Panc1 (cell line): ENCODE measurements at regions not wholly inside any gene's neighbourhood (a gene's known extent, or its start where the extent isn't known, plus 50 kb on each side); places are given as distances from the start of the nearest gene placed in this dataset.

ENCODE experiments used
- TF ChIP-seq, protein P1 (sequence below): fragments of 450-650 bp; IDR thresholded peaks from 2 replicates; pipeline ENCODE4 v1.5.1; 2017; ENCODE audit warnings: mild to moderate bottlenecking
- TF ChIP-seq, protein P2 (sequence below), 2 experiments: IDR thresholded peaks; 2 replicates each; pipeline ENCODE4 v1.6.1; 2011 to 2012; ENCODE audit warnings: low read depth in 2 of 2, control low read depth in 1 of 2, low read length in 1 of 2, mild to moderate bottlenecking in 1 of 2, moderate library complexity in 1 of 2; ENCODE audit not compliant: insufficient read depth in 1 of 2

DNA sequence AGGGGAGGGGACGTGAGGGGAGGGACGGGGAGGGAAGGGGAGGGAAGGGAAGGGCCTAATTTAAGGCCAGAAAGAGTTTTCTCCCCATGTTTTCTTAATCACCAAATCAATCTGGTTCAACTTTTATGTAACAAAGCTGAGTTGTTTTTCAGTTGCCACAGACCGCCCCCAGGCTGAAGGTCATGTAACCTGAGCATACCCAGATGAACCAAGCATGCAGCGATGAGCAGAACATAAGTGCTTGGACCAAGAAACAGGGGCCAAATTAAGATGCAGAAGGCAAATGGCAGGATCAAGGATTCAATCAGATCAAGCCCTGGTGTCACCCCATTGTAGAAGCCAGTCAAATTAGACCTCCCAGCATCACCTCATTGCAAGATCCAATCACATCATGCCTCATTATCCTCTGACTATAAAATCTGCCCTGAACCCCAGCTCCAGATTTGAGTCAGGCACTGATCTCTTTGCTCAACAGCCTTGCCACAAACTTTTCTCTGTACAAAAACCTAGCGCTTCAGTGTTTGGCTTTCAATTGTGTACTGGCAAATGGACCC is 113.5 kb upstream of the TNPO1 start:
- TF ChIP-seq, protein P1, sequence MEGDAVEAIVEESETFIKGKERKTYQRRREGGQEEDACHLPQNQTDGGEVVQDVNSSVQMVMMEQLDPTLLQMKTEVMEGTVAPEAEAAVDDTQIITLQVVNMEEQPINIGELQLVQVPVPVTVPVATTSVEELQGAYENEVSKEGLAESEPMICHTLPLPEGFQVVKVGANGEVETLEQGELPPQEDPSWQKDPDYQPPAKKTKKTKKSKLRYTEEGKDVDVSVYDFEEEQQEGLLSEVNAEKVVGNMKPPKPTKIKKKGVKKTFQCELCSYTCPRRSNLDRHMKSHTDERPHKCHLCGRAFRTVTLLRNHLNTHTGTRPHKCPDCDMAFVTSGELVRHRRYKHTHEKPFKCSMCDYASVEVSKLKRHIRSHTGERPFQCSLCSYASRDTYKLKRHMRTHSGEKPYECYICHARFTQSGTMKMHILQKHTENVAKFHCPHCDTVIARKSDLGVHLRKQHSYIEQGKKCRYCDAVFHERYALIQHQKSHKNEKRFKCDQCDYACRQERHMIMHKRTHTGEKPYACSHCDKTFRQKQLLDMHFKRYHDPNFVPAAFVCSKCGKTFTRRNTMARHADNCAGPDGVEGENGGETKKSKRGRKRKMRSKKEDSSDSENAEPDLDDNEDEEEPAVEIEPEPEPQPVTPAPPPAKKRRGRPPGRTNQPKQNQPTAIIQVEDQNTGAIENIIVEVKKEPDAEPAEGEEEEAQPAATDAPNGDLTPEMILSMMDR = no peak
- TF ChIP-seq, protein P2, sequence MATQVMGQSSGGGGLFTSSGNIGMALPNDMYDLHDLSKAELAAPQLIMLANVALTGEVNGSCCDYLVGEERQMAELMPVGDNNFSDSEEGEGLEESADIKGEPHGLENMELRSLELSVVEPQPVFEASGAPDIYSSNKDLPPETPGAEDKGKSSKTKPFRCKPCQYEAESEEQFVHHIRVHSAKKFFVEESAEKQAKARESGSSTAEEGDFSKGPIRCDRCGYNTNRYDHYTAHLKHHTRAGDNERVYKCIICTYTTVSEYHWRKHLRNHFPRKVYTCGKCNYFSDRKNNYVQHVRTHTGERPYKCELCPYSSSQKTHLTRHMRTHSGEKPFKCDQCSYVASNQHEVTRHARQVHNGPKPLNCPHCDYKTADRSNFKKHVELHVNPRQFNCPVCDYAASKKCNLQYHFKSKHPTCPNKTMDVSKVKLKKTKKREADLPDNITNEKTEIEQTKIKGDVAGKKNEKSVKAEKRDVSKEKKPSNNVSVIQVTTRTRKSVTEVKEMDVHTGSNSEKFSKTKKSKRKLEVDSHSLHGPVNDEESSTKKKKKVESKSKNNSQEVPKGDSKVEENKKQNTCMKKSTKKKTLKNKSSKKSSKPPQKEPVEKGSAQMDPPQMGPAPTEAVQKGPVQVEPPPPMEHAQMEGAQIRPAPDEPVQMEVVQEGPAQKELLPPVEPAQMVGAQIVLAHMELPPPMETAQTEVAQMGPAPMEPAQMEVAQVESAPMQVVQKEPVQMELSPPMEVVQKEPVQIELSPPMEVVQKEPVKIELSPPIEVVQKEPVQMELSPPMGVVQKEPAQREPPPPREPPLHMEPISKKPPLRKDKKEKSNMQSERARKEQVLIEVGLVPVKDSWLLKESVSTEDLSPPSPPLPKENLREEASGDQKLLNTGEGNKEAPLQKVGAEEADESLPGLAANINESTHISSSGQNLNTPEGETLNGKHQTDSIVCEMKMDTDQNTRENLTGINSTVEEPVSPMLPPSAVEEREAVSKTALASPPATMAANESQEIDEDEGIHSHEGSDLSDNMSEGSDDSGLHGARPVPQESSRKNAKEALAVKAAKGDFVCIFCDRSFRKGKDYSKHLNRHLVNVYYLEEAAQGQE (IDR thresholded peaks at IDR 0.05; ENCODE audit: insufficient read depth in 1 of 2, low read depth in 2 of 2, low read length in 1 of 2) = no peak
